ENCODE measurements at regions not wholly inside any gene's neighbourhood (a gene's known extent, or its start where the extent isn't known, plus 50 kb on each side); places are given as distances from the start of the nearest gene placed in this dataset.
A peak's percentile ranks its signal among the peaks of the same experiment; 100 is the strongest.

GRCh38 chr1:212557739-212558692, 50.5 kb upstream of the ATF3 start:
- CTCF ChIA-PET: interaction anchor here (0.7 to 1.1 kb wide), 2 partner anchors 81 to 102 kb away, joined by 3 to 4 read pairs; no protein-coding TSS in a partner anchor
- peak overlapping the region; percentile 42 to 81 (median 71) for H3K4me3 ChIP-seq (ENCODE audit: control insufficient read depth in 1 of 7, extremely low read depth in 1 of 7, insufficient read depth in 4 of 7, low read depth in 2 of 7, low read length in 6 of 7)
- peaks cover 0 to 6% (median 0%) of the 10 kb centered on the region in 5 experiments for H3K9me3 ChIP-seq (ENCODE audit: control extremely low read depth in 1 of 5, control insufficient read depth in 4 of 5, insufficient read depth in 2 of 5, low read depth in 1 of 5, low read length in 4 of 5)
- no peaks in the 10 kb centered on the region for H3K36me3 ChIP-seq (ENCODE audit: control insufficient read depth in 4 of 4, insufficient read depth in 4 of 4, low read length in 3 of 4)
- H3K27me3 ChIP-seq (replicated peaks in 2 of 5; ENCODE audit: control insufficient read depth in 4 of 5, insufficient read depth in 5 of 5, low read length in 4 of 5): no peaks in the 10 kb centered on the region
- peak in 1 of 3 donors; percentile 3 for DNase-seq
- H3K4me1 ChIP-seq (ENCODE audit: control extremely low read depth in 1 of 4, control insufficient read depth in 4 of 4, insufficient read depth in 4 of 4, low read length in 3 of 4): peaks cover 0 to 14% (median 8%) of the 10 kb centered on the region in 4 experiments
- H3K27ac ChIP-seq (ENCODE audit: insufficient read depth in 1 of 2, low read depth in 1 of 2, low read length in 2 of 2, poor library complexity in 1 of 2, severe bottlenecking in 2 of 2): peak overlapping the region in 1 of 2 experiments; percentile 58
- WGBS (ENCODE audit: insufficient coverage): 36% methylated on average over 44 of the region's 47 CpGs
- POLR2A ChIA-PET: interaction anchor here (1.1 to 2.6 kb wide), 3 partner anchors 10 to 50 kb away, joined by 3 to 11 read pairs (median 7); partner anchors contain the start of gene ATF3

GRCh38 chr1:212558693-212559480, 49.7 kb upstream of the ATF3 start:
- CTCF ChIA-PET: interaction anchor here (1.1 kb wide), 1 partner anchor 102 kb away, joined by 4 read pairs; no protein-coding TSS in a partner anchor
- POLR2A ChIA-PET: interaction anchor here (0.6 to 2.6 kb wide), 4 partner anchors 10 to 66 kb away, joined by 3 to 11 read pairs (median 5); partner anchors contain the start of gene ATF3
- Histone ChIP-seq H3K36me3 (ENCODE audit: control insufficient read depth in 4 of 4, insufficient read depth in 4 of 4, low read length in 3 of 4) (no peaks in the 10 kb centered on the region), H3K4me1 (ENCODE audit: control extremely low read depth in 1 of 4, control insufficient read depth in 4 of 4, insufficient read depth in 4 of 4, low read length in 3 of 4) (peaks cover 0 to 14% (median 8%) of the 10 kb centered on the region in 4 experiments), H3K4me3 (ENCODE audit: control insufficient read depth in 1 of 7, extremely low read depth in 1 of 7, insufficient read depth in 4 of 7, low read depth in 2 of 7, low read length in 6 of 7) (peak overlapping the region; percentile 42 to 81 (median 71)), H3K27ac (ENCODE audit: insufficient read depth in 1 of 2, low read depth in 1 of 2, low read length in 2 of 2, poor library complexity in 1 of 2, severe bottlenecking in 2 of 2) (peak overlapping the region in 1 of 2 experiments; percentile 63), H3K27me3 (replicated peaks in 2 of 5; ENCODE audit: control insufficient read depth in 4 of 5, insufficient read depth in 5 of 5, low read length in 4 of 5) (no peaks in the 10 kb centered on the region), H3K9me3 (ENCODE audit: control extremely low read depth in 1 of 5, control insufficient read depth in 4 of 5, insufficient read depth in 2 of 5, low read depth in 1 of 5, low read length in 4 of 5) (peaks cover 0 to 6% (median 0%) of the 10 kb centered on the region in 5 experiments)
- 3% methylated on average over 50 of the region's 62 CpGs for WGBS (ENCODE audit: insufficient coverage)
- DNase-seq: peak; percentile 91 to 96 (median 95)
